ENCODE measurements at regions not wholly inside any gene's neighbourhood (a gene's known extent, or its start where the extent isn't known, plus 50 kb on each side); places are given as distances from the start of the nearest gene placed in this dataset.

DNA sequence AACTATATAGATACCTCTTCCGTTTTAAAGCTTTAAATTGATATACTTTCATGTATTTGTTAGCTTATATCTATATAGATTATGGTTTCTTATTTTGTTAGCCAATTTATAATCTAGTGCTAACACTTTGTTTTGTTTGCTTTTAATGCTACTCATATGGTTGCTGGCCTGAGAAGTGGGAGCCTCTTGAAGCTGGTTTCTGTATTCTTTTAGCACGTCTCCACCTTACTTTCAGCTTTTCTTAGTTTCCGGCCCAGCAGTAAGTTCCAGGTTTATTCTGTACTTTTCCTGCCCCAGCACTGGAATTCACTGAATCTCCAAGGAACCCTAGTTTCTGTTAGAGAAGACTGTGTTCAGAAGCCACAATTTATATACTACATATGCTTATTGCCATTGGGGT lies 458.9 kb downstream of the PRR16 start:
- Histone ChIP-seq H3K9me3 (no peaks in the 10 kb centered on the region), H3K36me3 (no peaks in the 10 kb centered on the region), H3K27me3 (no peaks in the 10 kb centered on the region), H3K27ac (no peak overlapping the region), H3K4me3 (no peak overlapping the region), H3K4me1 (no peaks in the 10 kb centered on the region)
- intact Hi-C loops (cut with DNase I), result no loop called here
- no peak for DNase-seq
- 85 to 92% (median 89%) methylated on average over 3 of the region's 3 CpGs for whole genome bisulfite sequencing, 4 donors
- no peak for ATAC-seq
- no peak for TF ChIP-seq POLR2A (IDR thresholded peaks at IDR 0.05)
- TF ChIP-seq, protein P1, sequence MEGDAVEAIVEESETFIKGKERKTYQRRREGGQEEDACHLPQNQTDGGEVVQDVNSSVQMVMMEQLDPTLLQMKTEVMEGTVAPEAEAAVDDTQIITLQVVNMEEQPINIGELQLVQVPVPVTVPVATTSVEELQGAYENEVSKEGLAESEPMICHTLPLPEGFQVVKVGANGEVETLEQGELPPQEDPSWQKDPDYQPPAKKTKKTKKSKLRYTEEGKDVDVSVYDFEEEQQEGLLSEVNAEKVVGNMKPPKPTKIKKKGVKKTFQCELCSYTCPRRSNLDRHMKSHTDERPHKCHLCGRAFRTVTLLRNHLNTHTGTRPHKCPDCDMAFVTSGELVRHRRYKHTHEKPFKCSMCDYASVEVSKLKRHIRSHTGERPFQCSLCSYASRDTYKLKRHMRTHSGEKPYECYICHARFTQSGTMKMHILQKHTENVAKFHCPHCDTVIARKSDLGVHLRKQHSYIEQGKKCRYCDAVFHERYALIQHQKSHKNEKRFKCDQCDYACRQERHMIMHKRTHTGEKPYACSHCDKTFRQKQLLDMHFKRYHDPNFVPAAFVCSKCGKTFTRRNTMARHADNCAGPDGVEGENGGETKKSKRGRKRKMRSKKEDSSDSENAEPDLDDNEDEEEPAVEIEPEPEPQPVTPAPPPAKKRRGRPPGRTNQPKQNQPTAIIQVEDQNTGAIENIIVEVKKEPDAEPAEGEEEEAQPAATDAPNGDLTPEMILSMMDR (IDR thresholded peaks at IDR 0.05), result no peak

DNA sequence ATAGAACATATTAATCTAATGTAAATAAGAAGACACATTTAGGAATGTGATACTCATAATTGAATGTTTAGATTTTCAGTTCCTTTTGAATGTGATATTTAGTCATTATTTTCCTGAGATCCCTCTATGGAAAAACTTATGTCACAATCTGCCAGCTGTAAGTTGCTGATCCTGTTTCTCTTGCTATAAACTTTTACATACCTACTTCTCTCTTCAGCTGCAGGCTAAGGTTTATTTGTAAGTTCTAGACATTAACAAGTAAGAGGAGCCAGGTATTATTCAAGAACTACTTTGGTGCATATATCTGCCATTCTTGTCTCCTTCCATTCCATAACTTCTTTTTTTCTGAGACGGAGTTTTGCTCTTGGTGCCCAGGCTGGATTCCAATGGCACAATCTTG lies 462.4 kb downstream of the PRR16 start:
- no peak for ATAC-seq
- no peaks in the 10 kb centered on the region for H3K4me1 ChIP-seq
- no peaks in the 10 kb centered on the region for H3K27me3 ChIP-seq
- H3K9me3 ChIP-seq, result no peaks in the 10 kb centered on the region
- TF ChIP-seq, protein P1 (IDR thresholded peaks at IDR 0.05), result no peak
- TF ChIP-seq POLR2A (IDR thresholded peaks at IDR 0.05), result no peak
- 86 to 96% (median 90%) methylated on average over 1 of the region's 1 CpG for WGBS, 4 donors
- no peaks in the 10 kb centered on the region for H3K36me3 ChIP-seq
- no peak overlapping the region for H3K27ac ChIP-seq
- no peak overlapping the region for H3K4me3 ChIP-seq
- DNase-seq, result no peak
- intact Hi-C loops (cut with DNase I), result no loop called here

DNA sequence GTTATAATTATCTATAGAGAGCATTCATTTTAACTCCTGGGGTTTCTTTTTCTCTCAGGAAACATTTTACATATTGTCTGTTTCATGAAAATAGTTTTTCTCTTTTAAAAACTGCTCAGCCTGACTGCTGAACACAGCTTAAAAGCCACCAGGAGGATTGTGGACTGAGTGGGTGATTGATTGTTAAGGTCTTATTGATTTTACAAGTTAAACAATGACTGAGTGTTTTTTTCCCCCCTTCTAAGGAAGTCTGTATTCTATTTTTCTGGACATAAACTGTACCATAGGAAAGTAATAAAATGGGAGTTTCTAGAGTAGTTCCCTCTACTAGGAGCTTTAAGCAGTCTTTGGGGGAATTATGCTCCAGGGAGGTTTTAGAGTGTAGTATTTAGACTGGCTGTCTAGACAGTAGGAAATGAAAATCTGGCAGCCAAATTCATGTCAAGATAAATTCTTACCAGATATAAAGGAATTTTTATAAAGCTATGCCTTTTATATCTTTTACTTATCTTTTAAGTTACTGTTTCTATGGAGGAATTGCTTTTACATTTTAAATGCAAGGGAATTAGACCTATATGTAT lies 463.9 kb downstream of the PRR16 start:
- intact Hi-C loops (cut with DNase I), result no loop called here
- H3K4me3 ChIP-seq, result no peak overlapping the region
- H3K9me3 ChIP-seq, result no peaks in the 10 kb centered on the region
- no peaks in the 10 kb centered on the region for H3K36me3 ChIP-seq
- H3K27me3 ChIP-seq, result no peaks in the 10 kb centered on the region
- ATAC-seq (no peak), DNase-seq (no peak)
- TF ChIP-seq POLR2A (IDR thresholded peaks at IDR 0.05), result no peak
- TF ChIP-seq, protein P1 (IDR thresholded peaks at IDR 0.05), result no peak
- no peak overlapping the region for H3K27ac ChIP-seq
- no peaks in the 10 kb centered on the region for H3K4me1 ChIP-seq

- ATAC-seq (no peak), DNase-seq (no peak)
- TF ChIP-seq, protein P1 (IDR thresholded peaks at IDR 0.05), result no peak
- TF ChIP-seq POLR2A (IDR thresholded peaks at IDR 0.05), result no peak
- intact Hi-C loops (cut with DNase I), result no loop called here
- Histone ChIP-seq H3K36me3 (no peaks in the 10 kb centered on the region), H3K4me3 (no peak overlapping the region), H3K4me1 (no peaks in the 10 kb centered on the region), H3K27ac (no peak overlapping the region), H3K9me3 (no peaks in the 10 kb centered on the region), H3K27me3 (no peaks in the 10 kb centered on the region)
Observed at GRCh38 chr5:120932480-120932879, 468.4 kb downstream of the PRR16 start.

Measured in heart left ventricle (tissue), 16 donors.